C4-2B (cell line): ENCODE measurements at regions not wholly inside any gene's neighbourhood (a gene's known extent, or its start where the extent isn't known, plus 50 kb on each side); places are given as distances from the start of the nearest gene placed in this dataset.

ENCODE experiments used
- H3K27ac ChIP-seq: fragments of 450-650 bp; 2 replicates; pipeline ENCODE4 v1.5.1; 2017
- CTCF ChIP-seq: fragments of 450-650 bp; conservative IDR thresholded peaks from 2 replicates; pipeline ENCODE4 v1.5.1; 2017; ENCODE audit warnings: mild to moderate bottlenecking
- ZFX ChIP-seq: fragments of 450-650 bp; IDR thresholded peaks from 2 replicates; pipeline ENCODE4 v1.6.1; 2017

DNA sequence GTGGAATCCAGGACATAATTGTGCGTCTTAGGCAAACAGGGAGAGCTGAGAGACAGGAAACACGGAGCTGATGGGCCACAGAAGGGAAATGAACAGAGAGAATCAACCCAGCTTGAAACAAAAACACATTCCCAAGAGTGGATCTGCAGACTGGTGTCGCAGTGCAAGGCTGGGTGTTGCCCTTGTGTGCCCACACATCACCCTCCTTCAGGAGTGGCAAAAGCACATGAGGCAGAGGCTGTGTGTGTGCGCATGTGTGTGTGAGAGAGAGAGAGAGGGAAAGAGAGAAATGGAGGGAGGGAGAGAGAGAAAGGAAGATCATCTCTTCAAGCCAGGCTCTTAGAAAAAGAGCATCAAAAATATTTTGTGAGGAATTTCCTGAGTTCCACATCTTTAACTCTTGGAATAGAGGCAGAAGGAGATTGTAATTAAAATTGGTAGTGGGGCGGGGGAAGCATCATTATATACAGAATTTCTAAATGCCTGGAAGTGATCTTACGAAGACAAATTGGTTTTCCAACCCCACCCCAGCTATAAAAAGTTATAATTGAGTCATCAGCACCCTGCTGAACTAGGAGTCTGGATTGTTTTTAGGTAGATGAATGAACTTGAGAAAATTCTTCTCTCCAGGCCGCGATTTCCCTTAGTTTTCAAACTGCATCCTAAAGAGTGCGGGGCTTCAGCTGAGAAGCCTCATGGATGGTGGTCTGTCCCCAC, 480.7 kb downstream of the NPHP4 start:
- no peak overlapping the region for H3K27ac ChIP-seq
- TF ChIP-seq CTCF, result no peak
- TF ChIP-seq ZFX, result no peak

- TF ChIP-seq ZFX, result no peak
- peak; percentile 91 for TF ChIP-seq CTCF
- no peak overlapping the region for H3K27ac ChIP-seq
Measured at GRCh38 chr1:5509664-5510452, 482.4 kb downstream of the NPHP4 start.

DNA sequence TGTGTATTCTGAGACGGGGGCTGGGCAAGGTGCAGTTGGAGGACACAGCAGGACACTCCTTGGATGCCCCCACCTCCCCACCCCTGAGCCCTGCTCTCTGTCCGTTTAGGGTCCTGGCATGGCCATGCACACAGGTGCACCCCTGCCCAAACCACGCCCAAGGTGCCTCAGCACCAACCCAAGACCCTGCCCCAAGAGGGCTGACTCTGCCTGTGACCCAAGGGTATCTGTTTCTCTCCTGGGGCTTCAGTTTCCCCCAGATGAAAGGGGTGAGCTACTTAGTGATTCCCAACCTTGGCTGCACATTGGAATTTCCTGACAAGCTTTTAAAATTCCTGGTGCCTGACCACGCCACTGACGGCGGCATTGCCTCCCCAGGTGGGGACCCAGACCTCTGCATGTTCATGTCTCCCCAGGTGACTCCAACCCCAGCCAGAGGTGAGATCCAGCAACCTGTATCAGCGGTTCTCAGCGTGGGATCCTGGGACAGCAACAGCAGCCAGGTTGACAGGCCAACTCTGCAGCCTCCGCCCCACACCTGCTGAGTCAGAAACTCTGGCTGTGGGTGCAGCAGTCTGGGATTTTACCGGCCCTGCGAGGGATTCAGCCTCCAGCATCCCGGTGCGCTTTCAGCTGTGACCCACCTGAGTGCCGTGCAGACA, 483.4 kb downstream of the NPHP4 start:
- no peak for TF ChIP-seq ZFX
- TF ChIP-seq CTCF, result no peak
- H3K27ac ChIP-seq, result no peak overlapping the region

- H3K27ac ChIP-seq, result no peak overlapping the region
- no peak for TF ChIP-seq ZFX
- no peak for TF ChIP-seq CTCF
Measured at GRCh38 chr1:5507340-5507739, 484.9 kb downstream of the NPHP4 start.

DNA sequence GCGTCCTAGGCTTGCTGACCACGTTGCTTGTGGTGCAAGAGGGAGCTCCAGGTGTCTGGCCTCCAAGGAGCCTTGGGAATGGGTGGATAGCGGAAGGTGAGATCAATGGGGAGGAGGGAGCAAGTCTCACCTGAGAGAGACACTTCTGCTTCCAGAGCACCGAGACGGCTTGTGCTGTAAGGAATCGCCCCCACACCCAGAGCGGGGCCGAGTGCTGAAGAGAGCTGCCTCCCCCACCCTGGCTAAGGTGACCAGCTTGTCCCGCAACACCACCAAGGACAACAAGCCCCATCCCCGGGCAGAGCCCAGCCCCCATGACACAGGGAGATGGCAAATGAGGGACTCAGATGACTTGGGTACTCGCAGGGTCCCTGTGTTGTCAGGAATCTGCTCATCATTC, 485.6 kb downstream of the NPHP4 start:
- H3K27ac ChIP-seq, result no peak overlapping the region
- no peak for TF ChIP-seq ZFX
- no peak for TF ChIP-seq CTCF

DNA sequence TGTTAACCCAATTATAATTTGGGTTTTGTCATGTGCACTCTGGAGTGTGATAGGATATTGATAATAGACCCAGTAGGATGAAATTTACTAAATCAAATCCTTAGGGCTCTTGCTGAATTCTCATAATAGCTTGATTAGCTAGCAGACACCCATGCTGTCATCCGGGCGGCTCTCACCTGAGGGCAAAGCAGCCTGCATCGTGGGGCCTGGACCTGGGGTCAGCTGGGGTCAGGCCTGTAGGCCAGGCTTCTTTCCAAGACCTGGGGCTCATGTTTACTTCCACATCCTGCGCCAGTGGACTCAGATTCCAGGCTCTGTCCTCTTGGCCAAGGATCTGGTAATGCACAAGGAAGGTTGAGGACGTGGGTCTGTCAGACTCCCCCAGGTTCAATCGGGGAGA, 486.3 kb downstream of the NPHP4 start:
- no peak overlapping the region for H3K27ac ChIP-seq
- TF ChIP-seq ZFX (no peak), CTCF (no peak)

DNA sequence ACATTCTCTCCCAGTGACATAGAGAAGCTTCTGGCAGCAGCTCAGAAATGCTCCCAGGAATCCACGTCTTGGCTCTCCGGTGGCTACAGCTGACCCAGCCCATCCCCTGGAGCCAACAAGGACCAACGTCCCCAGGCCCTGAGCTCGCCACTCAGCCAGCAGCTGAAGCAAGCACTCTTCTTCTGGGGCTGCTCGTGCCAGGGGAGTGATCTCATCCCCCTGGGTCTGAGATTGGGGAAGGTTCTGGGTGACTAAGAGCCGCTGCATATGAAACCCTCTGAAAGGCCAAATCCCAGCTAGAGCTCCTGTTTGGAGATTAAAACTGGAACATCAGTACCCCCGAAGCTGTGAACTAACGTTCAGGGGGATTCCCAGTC, 487.9 kb downstream of the NPHP4 start:
- no peak overlapping the region for H3K27ac ChIP-seq
- TF ChIP-seq ZFX (no peak), CTCF (no peak)
